IPS DF 4.7 (cell line): ENCODE measurements at regions not wholly inside any gene's neighbourhood (a gene's known extent, or its start where the extent isn't known, plus 50 kb on each side); places are given as distances from the start of the nearest gene placed in this dataset.

Source experiments
- DNase-seq: peaks from one replicate; pipeline ENCODE4 v3.0.0-alpha.2; 2013; ENCODE audit warnings: low spot score; ENCODE audit errors: extremely low read depth

GRCh38 chr6:14274546-14275492 is 157.2 kb downstream of the CD83 start:
- no peak for DNase-seq

GRCh38 chr6:14275493-14275851 is 157.9 kb downstream of the CD83 start:
- DNase-seq, result no peak

- no peak for DNase-seq
These were observed 158.5 kb downstream of the CD83 start for GRCh38 chr6:14276071-14276470.

GRCh38 chr6:14276667-14277404 is 159.3 kb downstream of the CD83 start:
- no peak for DNase-seq

GRCh38 chr6:14277405-14277930 is 159.9 kb downstream of the CD83 start:
- DNase-seq, result no peak

- DNase-seq, result no peak
These were observed 160.4 kb downstream of the CD83 start for GRCh38 chr6:14278006-14278405.

GRCh38 chr6:14278446-14278845 is 160.9 kb downstream of the CD83 start:
- no peak for DNase-seq

GRCh38 chr6:14280006-14280510 is 162.5 kb downstream of the CD83 start:
- no peak for DNase-seq

GRCh38 chr6:14280766-14281293 is 163.3 kb downstream of the CD83 start:
- DNase-seq, result no peak

GRCh38 chr6:14281811-14282660 is 164.5 kb downstream of the CD83 start:
- no peak for DNase-seq

- DNase-seq, result no peak
These were observed 165.4 kb downstream of the CD83 start for GRCh38 chr6:14282854-14283505.

- no peak for DNase-seq
These were observed 166.1 kb downstream of the CD83 start for GRCh38 chr6:14283600-14284235.

GRCh38 chr6:14284969-14285590 is 167.5 kb downstream of the CD83 start:
- DNase-seq, result no peak

GRCh38 chr6:14286144-14286543 is 168.6 kb downstream of the CD83 start:
- no peak for DNase-seq

GRCh38 chr6:14286634-14287428 is 169.3 kb downstream of the CD83 start:
- DNase-seq, result no peak

- no peak for DNase-seq
These were observed 170.1 kb downstream of the CD83 start for GRCh38 chr6:14287707-14288106.

- no peak for DNase-seq
These were observed 171.3 kb downstream of the CD83 start for GRCh38 chr6:14288910-14289309.

- DNase-seq, result no peak
These were observed 172.6 kb downstream of the CD83 start for GRCh38 chr6:14290041-14290771.
